ENCODE measurements at regions not wholly inside any gene's neighbourhood (a gene's known extent, or its start where the extent isn't known, plus 50 kb on each side); places are given as distances from the start of the nearest gene placed in this dataset.

- TF ChIP-seq CTCF (IDR thresholded peaks at IDR 0.05) (no peak), POLR2A (IDR thresholded peaks at IDR 0.05) (no peak)
Measured at GRCh38 chr4:179441596-179441995, 1999.4 kb upstream of the AGA start.
